OCI-LY7 (cell line): ENCODE measurements at regions not wholly inside any gene's neighbourhood (a gene's known extent, or its start where the extent isn't known, plus 50 kb on each side); places are given as distances from the start of the nearest gene placed in this dataset.

ENCODE experiments used
- BruUV-seq: library from RNA; stranded (reverse); fragments of 400-500 nt; replicated peaks from 2 replicates; lab custom pipeline; 2021; lab: Mats Ljungman, UMichigan
- CTCF ChIA-PET: fragments of 300-600 bp; sonication (Branson Sonifier 250); formaldehyde crosslinking; loops from one replicate; lab custom pipeline; 2022; ENCODE audit warnings: antibody characterized with exemption; ENCODE audit not compliant: unreplicated experiment; lab: Charles Lee
- POLR2A ChIA-PET: fragments of 300-600 bp; sonication (Branson Sonifier 250); formaldehyde crosslinking; loops from one replicate; lab custom pipeline; 2022; ENCODE audit warnings: antibody characterized with exemption; lab: Charles Lee
- DNase-seq: peaks from one replicate; pipeline ENCODE4 v3.0.0-alpha.2; 2015; ENCODE audit warnings: low spot score
- H2AFZ ChIP-seq: fragments of 200-600 bp; sonication (generic), shearing (Covaris generic); 2 replicates; pipeline ENCODE4 v1.6.1; 2014; ENCODE audit warnings: mild to moderate bottlenecking, antibody characterized with exemption, low read length, moderate library complexity
- H3K27ac ChIP-seq: fragments of 200-600 bp; sonication (generic); 2 replicates; pipeline ENCODE4 v1.5.1; 2014; ENCODE audit warnings: mixed run types, low read depth, mild to moderate bottlenecking, moderate library complexity, low read length, inconsistent platforms; ENCODE audit not compliant: poor library complexity, severe bottlenecking
- H3K36me3 ChIP-seq: fragments of 200-600 bp; sonication (generic); 2 replicates; pipeline ENCODE4 v1.6.1; 2014; ENCODE audit warnings: mild to moderate bottlenecking, antibody characterized with exemption, low read length, moderate library complexity, mixed read lengths; ENCODE audit not compliant: insufficient read depth
- H3K4me1 ChIP-seq: fragments of 200-600 bp; sonication (generic); 2 replicates; pipeline ENCODE4 v1.5.1; 2014; ENCODE audit warnings: mild to moderate bottlenecking, low read length; ENCODE audit not compliant: insufficient read depth, poor library complexity, severe bottlenecking
- H3K4me2 ChIP-seq: fragments of 200-600 bp; sonication (generic); 2 replicates; pipeline ENCODE4 v1.6.1; 2014; ENCODE audit warnings: mild to moderate bottlenecking, low read length
- H3K4me3 ChIP-seq: fragments of 200-600 bp; sonication (generic); 2 replicates; pipeline ENCODE4 v1.5.1; 2014; ENCODE audit warnings: mild to moderate bottlenecking, low read depth, low read length; ENCODE audit not compliant: poor library complexity, severe bottlenecking
- H3K79me2 ChIP-seq: fragments of 200-600 bp; sonication (generic); 2 replicates; pipeline ENCODE4 v1.6.1; 2016; ENCODE audit warnings: low read depth, mild to moderate bottlenecking, low read length, moderate library complexity, mixed read lengths; ENCODE audit not compliant: insufficient read depth
- H3K9me2 ChIP-seq: fragments of 200-600 bp; sonication (generic); 2 replicates; pipeline ENCODE4 v1.6.1; 2016; ENCODE audit warnings: mild to moderate bottlenecking, low read length, mixed read lengths; ENCODE audit not compliant: insufficient read depth
- H3K9me3 ChIP-seq: fragments of 200-600 bp; sonication (generic); 2 replicates; pipeline ENCODE4 v1.6.1; 2014; ENCODE audit warnings: mild to moderate bottlenecking, mixed run types, low read length, mixed read lengths
- H4K20me1 ChIP-seq: fragments of 200-600 bp; sonication (generic); 2 replicates; pipeline ENCODE4 v1.6.1; 2014; ENCODE audit warnings: mild to moderate bottlenecking, antibody characterized with exemption, low read length, moderate library complexity, mixed read lengths; ENCODE audit not compliant: insufficient read depth
- CTCF ChIP-seq: fragments of 200-600 bp; sonication (generic); conservative IDR thresholded peaks from 2 replicates; pipeline ENCODE4 v1.5.1; 2014; ENCODE audit warnings: mild to moderate bottlenecking, antibody characterized with exemption, low read length, moderate library complexity, mixed read lengths
- EZH2phosphoT487 ChIP-seq: fragments of 200-600 bp; sonication (generic); IDR thresholded peaks from 2 replicates; pipeline ENCODE4 v1.6.1; 2018; ENCODE audit warnings: low read depth, borderline replicate concordance, mild to moderate bottlenecking, mixed run types, antibody characterized with exemption, low read length, moderate library complexity, mixed read lengths
- intact Hi-C: fragments of 100-400 bp; cut with micrococcal nuclease; formaldehyde crosslinking; loops from one replicate; pipeline ENCODE4 v1.10.0; 2022; ENCODE audit not compliant: unreplicated experiment

DNA sequence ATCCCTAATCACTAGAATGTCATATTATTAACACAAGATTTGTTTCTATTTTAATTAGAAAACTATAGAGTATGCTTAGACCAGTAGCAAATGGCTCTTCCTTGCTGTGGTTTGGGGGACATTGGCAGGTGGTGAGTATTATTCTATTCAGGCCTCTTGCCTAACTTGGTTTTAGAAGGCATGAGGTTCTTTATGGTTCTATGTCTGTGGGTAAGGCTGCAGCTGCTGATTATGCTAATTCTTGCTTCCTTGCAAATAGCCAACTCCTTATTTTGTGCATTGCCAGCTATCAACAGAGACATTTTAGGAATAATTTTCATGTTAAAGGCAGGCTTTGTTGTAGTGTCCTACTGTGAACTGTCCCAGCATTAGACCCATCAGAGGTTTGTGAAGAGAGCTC lies 1344.9 kb downstream of the UQCRFS1 start:
- intact Hi-C loops: no loop called here
- CTCF ChIA-PET: no interaction called here

DNA sequence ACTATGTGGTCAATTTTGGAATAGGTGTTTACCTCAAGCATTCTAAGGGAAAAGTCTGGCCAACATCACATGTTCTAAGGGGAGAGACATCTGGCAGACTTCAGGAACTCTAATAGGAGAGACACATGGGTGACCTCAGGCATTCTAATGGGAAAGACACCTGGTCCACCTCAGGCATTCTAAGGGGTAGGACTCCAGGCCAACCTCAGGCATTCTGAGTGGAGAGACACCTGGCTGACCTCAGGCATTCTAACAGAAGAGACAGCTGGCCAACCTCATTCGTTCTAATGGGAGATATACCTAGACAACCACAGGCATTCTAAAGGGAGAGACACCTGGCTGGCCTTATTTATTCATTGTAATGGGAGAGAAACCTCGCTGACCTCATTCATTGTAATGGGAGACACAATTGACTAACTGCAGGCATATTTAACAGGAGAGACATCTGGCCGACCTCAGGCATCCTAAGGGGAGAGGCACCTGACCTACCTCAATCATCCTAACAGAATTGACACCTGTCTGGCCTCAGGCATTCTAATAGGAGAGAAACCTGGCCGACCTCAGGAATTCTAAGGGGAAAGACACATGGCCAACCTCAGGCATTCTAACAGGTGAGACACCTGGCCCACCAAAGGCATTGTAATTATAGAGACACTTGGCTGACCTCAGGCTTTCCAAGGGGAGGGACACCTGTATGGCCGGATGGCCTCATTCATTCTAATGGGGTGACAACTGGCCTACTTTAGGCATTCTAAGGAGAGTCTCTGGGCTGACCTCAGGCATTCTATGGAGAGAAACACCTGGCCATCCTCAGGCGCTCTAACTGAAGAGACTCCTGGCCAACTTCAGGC lies 1346.8 kb downstream of the UQCRFS1 start:
- H3K4me2 ChIP-seq: no peak overlapping the region
- H3K4me1 ChIP-seq: no peaks in the 10 kb centered on the region
- H3K36me3 ChIP-seq: no peaks in the 10 kb centered on the region
- no peaks in the 10 kb centered on the region; the same call in 1 of the 2 replicates for H3K9me2 ChIP-seq
- intact Hi-C loops: no loop called here
- TF ChIP-seq EZH2phosphoT487: no peak
- no peak for TF ChIP-seq CTCF
- no peak overlapping the region for H3K27ac ChIP-seq
- DNase-seq: no peak
- H3K4me3 ChIP-seq: no peak overlapping the region
- no peak overlapping the region for H2AFZ ChIP-seq
- POLR2A ChIA-PET: interaction anchor here (0.6 kb wide), 1 partner anchor 61 kb away, joined by 5 read pairs; no protein-coding TSS in a partner anchor
- CTCF ChIA-PET: no interaction called here
- no peaks in the 10 kb centered on the region for H4K20me1 ChIP-seq
- BruUV-seq: no TSS peak
- H3K79me2 ChIP-seq: no peaks in the 10 kb centered on the region
- H3K9me3 ChIP-seq: no peaks in the 10 kb centered on the region

More for the DNA sequence above, 1344.9 kb downstream of the UQCRFS1 start:
- H4K20me1 ChIP-seq: no peaks in the 10 kb centered on the region
- no peaks in the 10 kb centered on the region; the same call in 1 of the 2 replicates for H3K9me2 ChIP-seq
- TF ChIP-seq EZH2phosphoT487 (no peak), CTCF (no peak)
- no peak for DNase-seq
- no peaks in the 10 kb centered on the region for H3K9me3 ChIP-seq
- POLR2A ChIA-PET: no interaction called here
- no peak overlapping the region for H3K4me2 ChIP-seq
- H3K4me3 ChIP-seq: no peak overlapping the region
- H3K79me2 ChIP-seq: no peaks in the 10 kb centered on the region
- no peaks in the 10 kb centered on the region for H3K36me3 ChIP-seq
- BruUV-seq: no TSS peak
- no peak overlapping the region for H2AFZ ChIP-seq
- no peaks in the 10 kb centered on the region for H3K4me1 ChIP-seq
- no peak overlapping the region for H3K27ac ChIP-seq

GRCh38 chr19:27861411-27861975 lies 1351.5 kb downstream of the UQCRFS1 start:
- H2AFZ ChIP-seq: no peak overlapping the region
- intact Hi-C loops: no loop called here
- no TSS peak for BruUV-seq
- TF ChIP-seq EZH2phosphoT487 (no peak), CTCF (no peak)
- POLR2A ChIA-PET: no interaction called here
- H3K4me2 ChIP-seq: no peak overlapping the region
- H3K27ac ChIP-seq: no peak overlapping the region
- H3K9me2 ChIP-seq: no peaks in the 10 kb centered on the region
- H3K9me3 ChIP-seq: no peaks in the 10 kb centered on the region
- DNase-seq: no peak
- H3K36me3 ChIP-seq: no peaks in the 10 kb centered on the region
- no peaks in the 10 kb centered on the region for H3K79me2 ChIP-seq
- no peak overlapping the region for H3K4me3 ChIP-seq
- H4K20me1 ChIP-seq: no peaks in the 10 kb centered on the region
- no peaks in the 10 kb centered on the region for H3K4me1 ChIP-seq
- CTCF ChIA-PET: no interaction called here
